OCI-LY3 (cell line): ENCODE measurements at regions not wholly inside any gene's neighbourhood (a gene's known extent, or its start where the extent isn't known, plus 50 kb on each side); places are given as distances from the start of the nearest gene placed in this dataset.
"Not testable (repeated sequence)": the region's sequence is repeated elsewhere in the genome, so short reads cannot be mapped to it uniquely, and the experiment has no call there.

Source experiments
- CTCF ChIP-seq: fragments of 200-600, 300-600 bp; sonication (generic); IDR thresholded peaks from 2 replicates; pipeline ENCODE4 v1.5.1; 2014; ENCODE audit warnings: antibody characterized with exemption, low read length, low read depth
- EZH2phosphoT487 ChIP-seq: fragments of 200-600 bp; shearing (Covaris generic); IDR thresholded peaks from 2 replicates; pipeline ENCODE4 v1.6.1; 2018; ENCODE audit warnings: antibody characterized with exemption, mixed run types, low read depth

DNA sequence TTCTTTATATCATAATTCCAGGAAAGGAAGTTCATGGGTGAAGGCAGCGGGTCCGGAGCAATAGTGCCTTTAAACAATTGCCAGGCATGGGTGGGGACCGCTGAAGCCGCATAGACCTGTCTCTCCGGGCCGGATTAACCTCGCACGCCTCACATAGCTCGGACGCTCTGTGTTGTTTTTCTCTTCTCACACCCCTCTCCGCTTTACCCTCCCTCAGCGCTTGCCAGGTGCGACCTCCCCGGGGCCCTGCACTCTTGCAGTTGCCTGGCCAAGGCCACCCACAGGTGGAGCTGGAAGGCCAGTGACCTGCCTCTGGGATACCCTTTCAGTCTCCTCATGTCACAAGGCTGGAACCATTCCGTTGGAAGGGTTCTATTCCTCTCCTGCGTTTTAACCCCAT, 4021.5 kb upstream of the TPTE start:
- not testable (repeated sequence) for TF ChIP-seq CTCF, EZH2phosphoT487
